OCI-LY7 (cell line): ENCODE measurements at regions not wholly inside any gene's neighbourhood (a gene's known extent, or its start where the extent isn't known, plus 50 kb on each side); places are given as distances from the start of the nearest gene placed in this dataset.

Experiments
- BruUV-seq: library from RNA; stranded (reverse); fragments of 400-500 nt; replicated peaks from 2 replicates; lab custom pipeline; 2021; lab: Mats Ljungman, UMichigan
- CTCF ChIA-PET: fragments of 300-600 bp; sonication (Branson Sonifier 250); formaldehyde crosslinking; loops from one replicate; lab custom pipeline; 2022; ENCODE audit warnings: antibody characterized with exemption; ENCODE audit not compliant: unreplicated experiment; lab: Charles Lee
- POLR2A ChIA-PET: fragments of 300-600 bp; sonication (Branson Sonifier 250); formaldehyde crosslinking; loops from one replicate; lab custom pipeline; 2022; ENCODE audit warnings: antibody characterized with exemption; lab: Charles Lee
- DNase-seq: peaks from one replicate; pipeline ENCODE4 v3.0.0-alpha.2; 2015; ENCODE audit warnings: low spot score
- H2AFZ ChIP-seq: fragments of 200-600 bp; sonication (generic), shearing (Covaris generic); 2 replicates; pipeline ENCODE4 v1.6.1; 2014; ENCODE audit warnings: mild to moderate bottlenecking, antibody characterized with exemption, low read length, moderate library complexity
- H3K27ac ChIP-seq: fragments of 200-600 bp; sonication (generic); 2 replicates; pipeline ENCODE4 v1.5.1; 2014; ENCODE audit warnings: mixed run types, low read depth, mild to moderate bottlenecking, moderate library complexity, low read length, inconsistent platforms; ENCODE audit not compliant: poor library complexity, severe bottlenecking
- H3K36me3 ChIP-seq: fragments of 200-600 bp; sonication (generic); 2 replicates; pipeline ENCODE4 v1.6.1; 2014; ENCODE audit warnings: mild to moderate bottlenecking, antibody characterized with exemption, low read length, moderate library complexity, mixed read lengths; ENCODE audit not compliant: insufficient read depth
- H3K4me1 ChIP-seq: fragments of 200-600 bp; sonication (generic); 2 replicates; pipeline ENCODE4 v1.5.1; 2014; ENCODE audit warnings: mild to moderate bottlenecking, low read length; ENCODE audit not compliant: insufficient read depth, poor library complexity, severe bottlenecking
- H3K4me2 ChIP-seq: fragments of 200-600 bp; sonication (generic); 2 replicates; pipeline ENCODE4 v1.6.1; 2014; ENCODE audit warnings: mild to moderate bottlenecking, low read length
- H3K4me3 ChIP-seq: fragments of 200-600 bp; sonication (generic); 2 replicates; pipeline ENCODE4 v1.5.1; 2014; ENCODE audit warnings: mild to moderate bottlenecking, low read depth, low read length; ENCODE audit not compliant: poor library complexity, severe bottlenecking
- H3K79me2 ChIP-seq: fragments of 200-600 bp; sonication (generic); 2 replicates; pipeline ENCODE4 v1.6.1; 2016; ENCODE audit warnings: low read depth, mild to moderate bottlenecking, low read length, moderate library complexity, mixed read lengths; ENCODE audit not compliant: insufficient read depth
- H3K9me2 ChIP-seq: fragments of 200-600 bp; sonication (generic); 2 replicates; pipeline ENCODE4 v1.6.1; 2016; ENCODE audit warnings: mild to moderate bottlenecking, low read length, mixed read lengths; ENCODE audit not compliant: insufficient read depth
- H3K9me3 ChIP-seq: fragments of 200-600 bp; sonication (generic); 2 replicates; pipeline ENCODE4 v1.6.1; 2014; ENCODE audit warnings: mild to moderate bottlenecking, mixed run types, low read length, mixed read lengths
- H4K20me1 ChIP-seq: fragments of 200-600 bp; sonication (generic); 2 replicates; pipeline ENCODE4 v1.6.1; 2014; ENCODE audit warnings: mild to moderate bottlenecking, antibody characterized with exemption, low read length, moderate library complexity, mixed read lengths; ENCODE audit not compliant: insufficient read depth
- EZH2phosphoT487 ChIP-seq: fragments of 200-600 bp; sonication (generic); IDR thresholded peaks from 2 replicates; pipeline ENCODE4 v1.6.1; 2018; ENCODE audit warnings: low read depth, borderline replicate concordance, mild to moderate bottlenecking, mixed run types, antibody characterized with exemption, low read length, moderate library complexity, mixed read lengths
- intact Hi-C: fragments of 100-400 bp; cut with micrococcal nuclease; formaldehyde crosslinking; loops from one replicate; pipeline ENCODE4 v1.10.0; 2022; ENCODE audit not compliant: unreplicated experiment
- TF ChIP-seq, protein P1 (sequence below): fragments of 200-600 bp; sonication (generic); conservative IDR thresholded peaks from 2 replicates; pipeline ENCODE4 v1.5.1; 2014; ENCODE audit warnings: mild to moderate bottlenecking, antibody characterized with exemption, low read length, moderate library complexity, mixed read lengths

DNA sequence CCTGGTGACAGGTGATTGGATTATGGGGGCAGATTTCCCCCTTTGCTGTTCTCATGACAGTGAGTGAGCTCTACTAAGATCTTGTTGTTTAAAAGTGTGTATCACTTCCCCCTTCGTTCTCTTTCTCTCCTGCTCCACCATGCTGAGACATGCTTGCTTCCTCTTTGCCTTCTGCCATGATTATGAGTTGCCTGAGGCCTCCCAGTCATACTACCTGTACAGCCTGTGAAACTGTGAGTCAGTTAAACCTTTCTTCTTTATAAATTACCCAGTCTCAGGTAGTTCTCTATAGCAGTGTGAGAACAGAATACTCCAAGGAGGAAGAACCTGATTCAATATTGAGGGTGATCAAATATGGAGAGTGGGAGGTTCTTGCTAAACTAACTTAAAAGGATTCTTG is 724.9 kb downstream of the DOK5 start:
- intact Hi-C loops: no loop called here
- CTCF ChIA-PET: no interaction called here
- no peaks in the 10 kb centered on the region for H3K9me2 ChIP-seq
- DNase-seq: no peak
- no peaks in the 10 kb centered on the region for H3K9me3 ChIP-seq
- H2AFZ ChIP-seq: no peak overlapping the region
- no peak overlapping the region for H3K4me3 ChIP-seq
- POLR2A ChIA-PET: no interaction called here
- H3K36me3 ChIP-seq: no peaks in the 10 kb centered on the region
- no peaks in the 10 kb centered on the region for H3K79me2 ChIP-seq
- H4K20me1 ChIP-seq: no peaks in the 10 kb centered on the region
- TF ChIP-seq EZH2phosphoT487: no peak
- TF ChIP-seq, protein P1, sequence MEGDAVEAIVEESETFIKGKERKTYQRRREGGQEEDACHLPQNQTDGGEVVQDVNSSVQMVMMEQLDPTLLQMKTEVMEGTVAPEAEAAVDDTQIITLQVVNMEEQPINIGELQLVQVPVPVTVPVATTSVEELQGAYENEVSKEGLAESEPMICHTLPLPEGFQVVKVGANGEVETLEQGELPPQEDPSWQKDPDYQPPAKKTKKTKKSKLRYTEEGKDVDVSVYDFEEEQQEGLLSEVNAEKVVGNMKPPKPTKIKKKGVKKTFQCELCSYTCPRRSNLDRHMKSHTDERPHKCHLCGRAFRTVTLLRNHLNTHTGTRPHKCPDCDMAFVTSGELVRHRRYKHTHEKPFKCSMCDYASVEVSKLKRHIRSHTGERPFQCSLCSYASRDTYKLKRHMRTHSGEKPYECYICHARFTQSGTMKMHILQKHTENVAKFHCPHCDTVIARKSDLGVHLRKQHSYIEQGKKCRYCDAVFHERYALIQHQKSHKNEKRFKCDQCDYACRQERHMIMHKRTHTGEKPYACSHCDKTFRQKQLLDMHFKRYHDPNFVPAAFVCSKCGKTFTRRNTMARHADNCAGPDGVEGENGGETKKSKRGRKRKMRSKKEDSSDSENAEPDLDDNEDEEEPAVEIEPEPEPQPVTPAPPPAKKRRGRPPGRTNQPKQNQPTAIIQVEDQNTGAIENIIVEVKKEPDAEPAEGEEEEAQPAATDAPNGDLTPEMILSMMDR: no peak
- no TSS peak for BruUV-seq
- no peak overlapping the region for H3K27ac ChIP-seq
- no peak overlapping the region for H3K4me2 ChIP-seq
- H3K4me1 ChIP-seq: no peaks in the 10 kb centered on the region

- H3K9me3 ChIP-seq: no peaks in the 10 kb centered on the region
- H3K4me3 ChIP-seq: no peak overlapping the region
- BruUV-seq: no TSS peak
- ChIA-PET CTCF (no interaction called here), POLR2A (no interaction called here)
- no peak for DNase-seq
- no peaks in the 10 kb centered on the region for H3K9me2 ChIP-seq
- H3K4me2 ChIP-seq: no peak overlapping the region
- TF ChIP-seq, protein P1: no peak
- TF ChIP-seq EZH2phosphoT487: no peak
- no peak overlapping the region for H3K27ac ChIP-seq
- H3K79me2 ChIP-seq: no peaks in the 10 kb centered on the region
- H4K20me1 ChIP-seq: no peaks in the 10 kb centered on the region
- no peaks in the 10 kb centered on the region for H3K4me1 ChIP-seq
- no peaks in the 10 kb centered on the region for H3K36me3 ChIP-seq
- no peak overlapping the region for H2AFZ ChIP-seq
- intact Hi-C loops: no loop called here
Observed at GRCh38 chr20:55194947-55195346, 719.6 kb downstream of the DOK5 start.

DNA sequence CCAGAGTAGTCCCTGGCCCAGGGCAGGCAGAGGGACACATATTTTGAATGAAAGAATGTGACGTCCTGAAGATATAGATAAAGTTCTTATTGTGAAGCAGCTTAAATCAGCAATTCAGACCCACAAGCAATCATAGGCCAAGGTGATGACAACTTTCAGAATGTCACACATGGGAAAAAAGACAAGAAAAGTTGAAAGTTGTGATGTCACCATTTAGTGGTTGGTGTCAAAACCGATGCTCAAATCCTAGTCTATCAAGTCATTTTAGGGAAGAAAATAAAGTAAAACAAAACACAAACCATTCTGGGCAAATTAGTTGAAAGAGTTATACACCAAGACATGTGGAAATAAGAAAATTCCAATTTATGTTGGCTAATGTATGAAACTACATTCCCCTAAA is 710.8 kb downstream of the DOK5 start:
- Histone ChIP-seq H2AFZ (no peak overlapping the region), H3K36me3 (no peaks in the 10 kb centered on the region), H3K4me2 (no peak overlapping the region), H3K9me2 (no peaks in the 10 kb centered on the region), H4K20me1 (no peaks in the 10 kb centered on the region), H3K4me1 (no peaks in the 10 kb centered on the region), H3K9me3 (no peaks in the 10 kb centered on the region), H3K4me3 (no peak overlapping the region), H3K27ac (no peak overlapping the region), H3K79me2 (no peaks in the 10 kb centered on the region)
- DNase-seq: no peak
- TF ChIP-seq, protein P1: no peak
- no peak for TF ChIP-seq EZH2phosphoT487
- intact Hi-C loops: no loop called here
- POLR2A ChIA-PET: no interaction called here
- BruUV-seq: no TSS peak
- CTCF ChIA-PET: no interaction called here
